ENCODE measurements at regions not wholly inside any gene's neighbourhood (a gene's known extent, or its start where the extent isn't known, plus 50 kb on each side); places are given as distances from the start of the nearest gene placed in this dataset.

DNA sequence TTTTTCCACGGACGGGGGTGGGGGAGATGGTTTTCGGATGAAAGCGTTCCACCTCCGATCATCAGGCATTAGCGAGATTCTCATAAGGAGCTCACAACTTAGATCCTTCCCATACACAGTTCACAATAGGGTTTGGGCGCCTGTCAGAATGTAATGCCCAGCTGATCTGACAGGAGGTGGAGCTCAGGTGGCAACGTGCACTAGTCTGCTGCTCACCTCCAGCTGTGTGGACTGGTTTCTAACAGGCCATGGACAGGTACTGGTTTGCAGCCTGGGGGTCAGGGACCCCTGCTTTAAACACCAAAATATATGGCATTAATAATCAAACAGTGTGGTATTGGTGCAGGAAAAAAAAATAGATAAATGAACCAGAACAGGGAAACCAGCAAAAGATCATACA lies 157.5 kb upstream of the NLRP1 start:
- TF ChIP-seq, protein P1, sequence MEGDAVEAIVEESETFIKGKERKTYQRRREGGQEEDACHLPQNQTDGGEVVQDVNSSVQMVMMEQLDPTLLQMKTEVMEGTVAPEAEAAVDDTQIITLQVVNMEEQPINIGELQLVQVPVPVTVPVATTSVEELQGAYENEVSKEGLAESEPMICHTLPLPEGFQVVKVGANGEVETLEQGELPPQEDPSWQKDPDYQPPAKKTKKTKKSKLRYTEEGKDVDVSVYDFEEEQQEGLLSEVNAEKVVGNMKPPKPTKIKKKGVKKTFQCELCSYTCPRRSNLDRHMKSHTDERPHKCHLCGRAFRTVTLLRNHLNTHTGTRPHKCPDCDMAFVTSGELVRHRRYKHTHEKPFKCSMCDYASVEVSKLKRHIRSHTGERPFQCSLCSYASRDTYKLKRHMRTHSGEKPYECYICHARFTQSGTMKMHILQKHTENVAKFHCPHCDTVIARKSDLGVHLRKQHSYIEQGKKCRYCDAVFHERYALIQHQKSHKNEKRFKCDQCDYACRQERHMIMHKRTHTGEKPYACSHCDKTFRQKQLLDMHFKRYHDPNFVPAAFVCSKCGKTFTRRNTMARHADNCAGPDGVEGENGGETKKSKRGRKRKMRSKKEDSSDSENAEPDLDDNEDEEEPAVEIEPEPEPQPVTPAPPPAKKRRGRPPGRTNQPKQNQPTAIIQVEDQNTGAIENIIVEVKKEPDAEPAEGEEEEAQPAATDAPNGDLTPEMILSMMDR (conservative IDR thresholded peaks at IDR 0.05 in 1 of 2, IDR thresholded peaks at IDR 0.05 in 1 of 2; ENCODE audit: extremely low read depth in 1 of 2, insufficient read depth in 1 of 2, low read depth in 1 of 2, low read length in 2 of 2) = no peak
- TF ChIP-seq EZH2 (IDR thresholded peaks at IDR 0.05; ENCODE audit: borderline replicate concordance, low read length) = no peak
